VCaP (cell line): ENCODE measurements at regions not wholly inside any gene's neighbourhood (a gene's known extent, or its start where the extent isn't known, plus 50 kb on each side); places are given as distances from the start of the nearest gene placed in this dataset.

Source experiments
- H3K27ac ChIP-seq: fragments of 450-650 bp; 2 replicates; pipeline ENCODE4 v1.5.1; 2017
- TF ChIP-seq, protein P1 (sequence below): fragments of 450-650 bp; conservative IDR thresholded peaks from 2 replicates; pipeline ENCODE4 v1.5.1; 2017; ENCODE audit warnings: mild to moderate bottlenecking, moderate library complexity

GRCh38 chr14:53603994-53604393 is 352.6 kb downstream of the BMP4 start:
- no peak overlapping the region for H3K27ac ChIP-seq
- TF ChIP-seq, protein P1, sequence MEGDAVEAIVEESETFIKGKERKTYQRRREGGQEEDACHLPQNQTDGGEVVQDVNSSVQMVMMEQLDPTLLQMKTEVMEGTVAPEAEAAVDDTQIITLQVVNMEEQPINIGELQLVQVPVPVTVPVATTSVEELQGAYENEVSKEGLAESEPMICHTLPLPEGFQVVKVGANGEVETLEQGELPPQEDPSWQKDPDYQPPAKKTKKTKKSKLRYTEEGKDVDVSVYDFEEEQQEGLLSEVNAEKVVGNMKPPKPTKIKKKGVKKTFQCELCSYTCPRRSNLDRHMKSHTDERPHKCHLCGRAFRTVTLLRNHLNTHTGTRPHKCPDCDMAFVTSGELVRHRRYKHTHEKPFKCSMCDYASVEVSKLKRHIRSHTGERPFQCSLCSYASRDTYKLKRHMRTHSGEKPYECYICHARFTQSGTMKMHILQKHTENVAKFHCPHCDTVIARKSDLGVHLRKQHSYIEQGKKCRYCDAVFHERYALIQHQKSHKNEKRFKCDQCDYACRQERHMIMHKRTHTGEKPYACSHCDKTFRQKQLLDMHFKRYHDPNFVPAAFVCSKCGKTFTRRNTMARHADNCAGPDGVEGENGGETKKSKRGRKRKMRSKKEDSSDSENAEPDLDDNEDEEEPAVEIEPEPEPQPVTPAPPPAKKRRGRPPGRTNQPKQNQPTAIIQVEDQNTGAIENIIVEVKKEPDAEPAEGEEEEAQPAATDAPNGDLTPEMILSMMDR = no peak

- no peak overlapping the region for H3K27ac ChIP-seq
- TF ChIP-seq, protein P1 = no peak
These were observed 355.2 kb downstream of the BMP4 start for GRCh38 chr14:53601409-53601808.

- no peak overlapping the region for H3K27ac ChIP-seq
- TF ChIP-seq, protein P1 = no peak
These were observed 357.2 kb downstream of the BMP4 start for GRCh38 chr14:53599221-53599945.

GRCh38 chr14:53596853-53597525 is 359.6 kb downstream of the BMP4 start:
- H3K27ac ChIP-seq = no peak overlapping the region
- TF ChIP-seq, protein P1 = no peak

GRCh38 chr14:53591816-53592215 is 364.8 kb downstream of the BMP4 start:
- TF ChIP-seq, protein P1 = no peak

GRCh38 chr14:53581504-53581903 is 375.1 kb downstream of the BMP4 start:
- H3K27ac ChIP-seq = no peak overlapping the region
- TF ChIP-seq, protein P1 = no peak

More at GRCh38 chr14:53591816-53592215, 364.8 kb downstream of the BMP4 start:
- no peak overlapping the region for H3K27ac ChIP-seq

DNA sequence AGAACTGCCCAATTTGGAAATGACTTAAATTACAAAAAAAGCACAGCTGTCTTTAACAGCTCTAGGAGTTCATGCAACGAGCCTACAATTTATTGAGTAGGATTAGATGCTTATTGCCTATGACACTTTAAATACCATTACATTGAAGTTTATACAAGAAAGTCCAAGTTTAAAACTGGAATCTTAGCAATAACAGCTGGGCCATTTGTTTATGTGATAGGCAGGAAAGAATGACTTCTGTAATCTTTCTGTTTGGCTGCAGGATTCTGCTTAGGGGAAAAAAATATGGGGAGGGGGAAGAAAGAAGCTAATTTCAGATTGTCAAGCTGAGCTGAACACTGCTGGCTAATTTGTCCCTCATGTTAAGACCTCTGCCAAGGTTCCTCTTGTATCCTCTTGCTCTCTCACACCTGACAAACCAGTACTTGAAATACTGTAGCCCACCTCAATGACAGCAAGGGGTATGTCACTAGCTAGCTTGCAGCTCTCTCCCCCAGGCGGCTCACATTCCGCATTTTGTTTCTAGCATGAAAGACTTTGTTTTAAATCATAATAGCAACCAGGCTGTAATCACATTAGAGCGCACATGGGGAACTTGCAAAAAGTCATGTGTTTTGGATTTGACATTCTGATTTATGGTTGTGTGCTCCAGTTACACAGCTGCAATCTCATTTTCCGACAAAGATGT is 384.8 kb downstream of the BMP4 start:
- H3K27ac ChIP-seq = no peak overlapping the region
- TF ChIP-seq, protein P1 = no peak
